HG02884 (cell line): ENCODE measurements at regions not wholly inside any gene's neighbourhood (a gene's known extent, or its start where the extent isn't known, plus 50 kb on each side); places are given as distances from the start of the nearest gene placed in this dataset.

Experiments
- ATAC-seq: cut with Tn5 transposase; IDR thresholded peaks from one replicate; pipeline ENCODE4 v1.9.1; 2021; ENCODE audit warnings: mild to moderate bottlenecking, moderate library complexity; ENCODE audit not compliant: unreplicated experiment

- ATAC-seq = no peak
These were observed 512.2 kb upstream of the GRIA1 start for GRCh38 chr5:152978141-152978835.

- no peak for ATAC-seq
These were observed 503.3 kb upstream of the GRIA1 start for GRCh38 chr5:152987131-152987530.

DNA sequence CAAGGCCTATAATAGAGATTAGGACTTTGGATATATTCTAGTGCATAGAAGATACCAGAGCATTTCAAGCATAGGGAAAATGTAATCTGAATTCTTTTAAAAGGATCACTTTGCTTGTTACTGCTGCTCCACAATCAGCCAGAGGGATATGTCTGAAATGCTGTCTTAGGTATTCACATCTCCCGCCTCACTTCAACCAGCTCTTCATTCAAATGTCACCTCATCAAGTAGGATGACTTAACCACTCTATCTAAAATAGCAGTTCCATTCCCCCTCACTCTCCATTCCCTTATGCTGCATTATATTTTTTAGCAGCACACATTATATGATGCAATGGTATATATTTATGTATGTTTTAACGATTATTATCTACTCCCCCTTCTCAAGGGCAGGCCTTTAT is 500.3 kb upstream of the GRIA1 start:
- ATAC-seq = no peak

DNA sequence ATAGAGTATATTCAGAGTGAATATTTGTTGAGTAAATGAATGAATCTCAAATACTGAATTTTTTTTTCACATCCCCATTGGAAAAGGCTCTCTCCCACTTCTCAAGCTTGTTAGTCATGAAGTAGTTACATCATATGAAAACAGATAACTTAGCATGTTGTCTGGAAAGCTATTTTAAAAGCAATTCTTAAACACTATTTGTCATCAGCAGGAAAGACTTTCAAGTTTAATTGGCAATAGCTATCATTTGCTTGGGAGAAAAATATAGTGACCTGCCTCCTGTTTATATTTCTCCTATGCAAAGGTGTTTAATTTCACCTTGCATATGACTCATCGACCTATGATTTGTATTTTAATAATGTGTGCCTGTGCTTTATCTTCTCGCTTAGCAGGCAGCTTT is 499.8 kb upstream of the GRIA1 start:
- no peak for ATAC-seq

DNA sequence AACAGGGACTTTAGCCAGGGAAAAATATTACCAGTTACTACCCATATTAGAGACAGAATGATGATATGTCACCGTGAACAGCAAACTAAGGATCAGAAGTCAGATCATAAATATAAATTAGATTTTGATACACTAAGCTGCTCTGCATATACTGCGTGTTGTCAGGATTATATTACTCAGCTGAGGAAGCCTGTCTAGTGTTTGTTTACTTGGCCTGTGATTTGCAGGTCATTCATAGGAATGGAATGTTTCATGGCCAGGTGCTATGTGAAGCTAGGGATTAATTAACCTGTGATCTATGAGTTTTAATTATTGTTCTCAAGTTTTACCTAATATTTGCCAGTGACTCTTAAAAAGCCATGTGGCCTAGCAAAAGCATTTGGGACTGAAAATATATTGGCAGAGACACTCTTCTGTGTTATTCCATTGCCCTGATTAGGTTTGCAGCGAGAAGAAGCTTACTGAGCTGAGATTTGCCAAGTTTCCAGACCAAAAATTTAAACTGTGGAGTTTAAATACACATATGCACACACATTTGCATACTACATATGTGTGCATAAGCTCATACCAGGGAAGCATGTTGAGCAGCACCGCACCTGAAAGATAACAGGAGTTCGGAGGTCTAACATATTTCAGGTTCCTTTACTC is 496.3 kb upstream of the GRIA1 start:
- no peak for ATAC-seq

GRCh38 chr5:152995214-152995725 is 495.2 kb upstream of the GRIA1 start:
- no peak for ATAC-seq

GRCh38 chr5:153005711-153006110 is 484.8 kb upstream of the GRIA1 start:
- ATAC-seq = no peak

DNA sequence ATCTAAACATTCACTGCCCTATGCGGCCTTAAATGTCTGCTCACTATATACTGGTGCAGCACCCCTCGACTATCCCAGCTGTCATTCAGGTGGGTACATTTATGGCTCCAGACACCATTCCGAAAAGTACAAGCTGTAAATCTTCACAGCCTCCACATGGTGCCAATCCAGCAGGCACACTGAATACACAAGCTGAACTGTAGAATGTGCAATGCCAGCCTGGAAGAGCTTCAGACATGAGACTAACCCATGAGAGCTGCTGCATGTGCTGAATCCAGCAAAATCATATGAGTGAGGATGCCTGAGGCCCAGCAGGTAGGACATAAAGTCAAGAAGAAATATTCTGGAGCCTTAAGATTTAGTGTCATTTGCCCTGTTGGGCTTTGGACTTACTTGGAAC is 483.8 kb upstream of the GRIA1 start:
- ATAC-seq = no peak

DNA sequence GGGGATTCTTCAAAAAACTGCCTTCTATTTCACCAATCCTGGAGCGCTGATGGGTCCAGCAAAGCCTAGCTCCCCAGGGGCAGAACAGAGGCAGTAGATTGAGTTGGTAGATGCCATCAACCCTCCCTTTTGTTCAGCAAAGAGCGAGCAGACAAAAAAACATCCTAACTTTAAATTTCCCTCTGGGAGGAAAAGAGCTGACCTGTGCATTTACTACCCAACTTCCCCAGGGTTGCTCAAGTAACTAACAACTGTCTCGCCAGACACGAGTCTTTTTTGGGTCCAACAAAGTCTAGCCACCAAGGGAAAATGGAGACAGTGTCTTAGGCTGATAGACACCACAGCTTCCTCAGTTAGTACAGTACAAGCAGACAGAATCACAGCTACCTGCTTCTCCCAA is 476.3 kb upstream of the GRIA1 start:
- no peak for ATAC-seq

DNA sequence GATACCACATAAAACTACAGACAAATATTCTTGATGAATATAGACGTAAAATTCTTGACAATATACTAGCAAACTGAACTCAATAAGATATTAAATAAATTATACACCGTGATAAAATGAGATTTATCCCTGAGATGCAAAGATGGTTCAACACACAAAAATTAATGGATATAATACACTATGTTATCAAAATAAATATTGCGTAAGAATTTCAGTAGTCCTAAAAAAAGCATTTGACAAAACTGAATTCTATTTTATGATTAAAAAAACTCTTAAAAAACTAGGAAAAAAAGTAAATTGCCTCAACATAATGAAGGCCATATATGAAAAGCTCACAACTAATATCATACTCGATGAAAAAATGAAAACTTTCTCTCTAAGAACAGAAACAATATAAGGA is 472.3 kb upstream of the GRIA1 start:
- ATAC-seq = no peak

DNA sequence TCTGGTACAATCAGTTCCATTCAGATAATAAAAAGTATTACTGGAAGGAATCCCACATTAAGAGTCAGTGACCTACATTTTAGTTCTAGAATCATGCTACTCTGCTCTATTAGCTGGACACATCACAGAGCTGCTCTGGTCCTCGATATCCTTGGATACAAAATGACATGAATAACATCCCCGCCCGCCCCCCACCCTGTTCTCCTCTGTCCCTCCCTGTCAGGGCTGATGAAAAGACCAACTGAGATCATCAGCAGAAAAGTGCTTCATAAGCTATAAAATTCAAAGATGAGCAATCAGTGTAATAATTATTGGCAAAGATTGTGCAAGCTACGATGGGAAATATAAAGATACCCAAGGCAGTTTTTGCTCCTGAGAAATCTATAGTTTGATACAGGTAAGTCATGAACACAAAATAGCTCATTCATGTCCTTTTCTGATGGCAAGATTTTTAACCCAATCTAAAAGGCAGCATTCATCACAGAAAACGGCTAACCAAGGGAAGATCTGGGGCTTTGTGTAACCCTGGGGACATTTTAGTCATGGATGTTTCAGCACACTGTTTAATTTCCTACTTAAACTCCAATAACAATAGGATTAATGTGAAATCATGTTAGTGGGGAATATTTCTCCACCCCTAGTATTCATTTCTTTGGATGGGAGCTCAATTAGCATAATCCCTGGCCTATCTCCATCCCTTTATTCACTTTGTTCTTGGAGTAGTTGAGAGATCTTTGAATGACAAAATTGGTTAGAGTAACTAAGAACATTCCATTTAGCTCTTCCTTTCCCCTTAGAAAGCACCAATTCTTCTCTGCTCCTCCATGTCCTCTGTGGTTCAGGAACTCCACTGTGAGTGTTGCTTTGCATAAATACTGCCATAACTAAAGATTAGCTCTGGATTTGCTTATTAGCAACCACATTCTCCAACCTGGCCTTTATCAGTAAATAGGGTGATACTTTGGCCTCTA is 459.4 kb upstream of the GRIA1 start:
- no peak for ATAC-seq

DNA sequence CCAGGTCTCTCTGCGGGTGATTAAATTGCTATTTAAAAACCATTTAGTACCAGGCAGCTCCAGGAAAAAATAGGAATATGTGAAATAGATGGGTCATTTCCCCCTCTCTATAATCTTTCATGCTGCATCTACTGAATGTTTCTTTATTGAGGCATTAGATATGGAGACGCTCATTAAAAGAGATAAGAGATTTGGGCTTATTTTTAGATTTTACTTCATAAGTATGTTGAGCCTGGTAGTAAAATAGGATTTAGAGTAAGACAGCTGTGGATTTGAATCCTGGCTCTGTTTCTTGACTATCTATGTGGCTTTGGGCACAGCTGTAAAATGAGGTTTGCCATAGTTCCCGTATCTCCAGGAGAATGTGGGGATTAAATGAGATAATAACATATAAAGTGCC is 451.0 kb upstream of the GRIA1 start:
- ATAC-seq = no peak

DNA sequence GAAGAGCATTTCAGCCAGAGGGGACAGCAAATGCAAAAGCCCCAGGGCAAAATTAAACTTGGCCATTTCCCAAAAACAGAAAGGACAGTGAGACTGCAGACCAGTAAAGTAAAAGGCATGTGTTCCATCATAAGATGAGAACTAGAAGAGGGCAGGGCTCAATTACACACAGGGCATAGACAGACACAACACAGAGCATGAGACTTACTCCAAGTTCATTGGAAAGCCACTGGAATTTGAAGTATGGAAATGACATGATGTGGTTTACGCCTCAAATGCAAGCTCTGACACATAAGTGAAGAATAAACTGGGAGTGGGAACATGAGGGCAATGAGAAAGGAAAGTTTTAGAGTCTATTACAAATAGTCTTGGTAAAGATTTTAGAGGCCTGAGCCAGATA is 446.6 kb upstream of the GRIA1 start:
- no peak for ATAC-seq

- ATAC-seq = no peak
These were observed 439.8 kb upstream of the GRIA1 start for GRCh38 chr5:153050496-153051179.

DNA sequence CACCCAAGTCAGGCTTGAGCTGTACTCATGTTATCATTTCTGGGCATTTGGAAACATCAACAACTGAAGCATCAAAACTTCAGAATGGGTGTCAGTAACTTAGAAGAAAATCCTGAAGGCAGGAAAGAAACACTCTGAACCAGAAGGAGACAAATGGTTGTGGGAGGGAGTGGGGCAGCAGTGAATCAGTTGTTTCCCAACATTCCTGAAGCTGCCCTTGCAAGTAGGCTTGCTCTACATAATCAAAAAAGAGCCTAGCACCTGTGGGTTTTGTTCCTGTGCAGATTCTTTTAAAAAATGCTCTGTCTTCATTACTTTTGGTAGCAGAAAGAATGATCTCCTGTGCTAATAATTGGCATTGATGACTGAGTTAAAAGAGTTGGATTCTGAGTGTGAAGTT is 424.2 kb upstream of the GRIA1 start:
- no peak for ATAC-seq

DNA sequence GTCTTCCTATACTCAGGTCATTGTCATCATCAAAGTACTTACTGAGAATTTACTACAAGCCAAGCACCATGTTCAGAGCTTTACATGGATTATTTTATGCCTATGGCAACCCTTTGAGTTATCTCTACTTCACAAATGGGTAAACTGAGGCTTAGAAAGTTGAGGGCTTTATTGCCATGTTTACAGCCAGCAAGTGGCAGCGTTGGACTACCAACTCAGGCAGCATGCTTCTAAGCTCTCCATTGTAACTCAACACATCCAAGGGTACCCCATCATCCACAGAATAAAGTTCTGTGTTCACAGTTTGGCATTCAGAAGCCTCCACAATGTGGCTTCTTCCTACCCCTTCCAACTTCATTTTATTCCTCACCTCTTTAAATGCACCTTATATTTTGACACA is 422.6 kb upstream of the GRIA1 start:
- no peak for ATAC-seq

DNA sequence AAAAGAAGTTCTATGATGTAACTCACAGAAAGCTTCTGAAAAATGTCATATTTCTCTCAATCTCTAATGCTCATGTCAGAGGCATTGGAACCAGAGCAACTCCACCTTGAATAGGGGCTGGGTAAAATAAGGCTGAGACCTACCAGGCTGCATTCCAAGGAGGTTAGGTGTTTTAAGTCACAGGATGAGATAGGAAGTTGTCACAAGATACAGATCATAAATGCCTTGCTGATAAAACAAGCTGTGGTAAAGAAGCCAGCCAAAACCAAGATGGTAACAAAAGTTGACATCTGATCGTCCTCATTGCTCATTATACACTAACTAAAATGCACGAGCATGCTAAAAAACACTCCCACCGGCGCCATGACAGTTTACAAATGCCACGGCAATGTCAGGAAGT is 411.1 kb upstream of the GRIA1 start:
- no peak for ATAC-seq

GRCh38 chr5:153080940-153081339 is 409.5 kb upstream of the GRIA1 start:
- ATAC-seq = no peak

- no peak for ATAC-seq
These were observed 409.1 kb upstream of the GRIA1 start for GRCh38 chr5:153081385-153081784.

GRCh38 chr5:153084511-153084910 is 406.0 kb upstream of the GRIA1 start:
- ATAC-seq = no peak

GRCh38 chr5:153086486-153086885 is 404.0 kb upstream of the GRIA1 start:
- no peak for ATAC-seq
